NB4 (cell line): ENCODE measurements at regions not wholly inside any gene's neighbourhood (a gene's known extent, or its start where the extent isn't known, plus 50 kb on each side); places are given as distances from the start of the nearest gene placed in this dataset.

Source experiments
- DNase-seq: peaks from one replicate; pipeline ENCODE4 v3.0.0; 2010; ENCODE audit warnings: low read depth
- H3K4me3 ChIP-seq: one replicate; pipeline ENCODE4 v1.5.1; 2011; ENCODE audit warnings: mild to moderate bottlenecking, low read depth, low read length, moderate library complexity
- CTCF ChIP-seq: IDR thresholded peaks from one replicate; pipeline ENCODE4 v1.5.1; 2012; ENCODE audit warnings: low read depth, low read length
- MAX ChIP-seq: IDR thresholded peaks from 2 replicates; pipeline ENCODE4 v1.6.1; 2011; ENCODE audit warnings: low read depth, low read length
- MYC ChIP-seq: IDR thresholded peaks from 2 replicates; pipeline ENCODE4 v1.6.1; 2011; ENCODE audit warnings: low read depth, low read length
- POLR2A ChIP-seq: IDR thresholded peaks from 2 replicates; pipeline ENCODE4 v1.6.1; 2011; ENCODE audit warnings: mild to moderate bottlenecking; ENCODE audit not compliant: insufficient read length; ENCODE audit errors: extremely low read depth

GRCh38 chr6:130671119-130671518 is 156.1 kb upstream of the SMLR1 start:
- no peak for DNase-seq
- TF ChIP-seq MAX (no peak), POLR2A (no peak), MYC (no peak), CTCF (no peak)
- no peak overlapping the region for H3K4me3 ChIP-seq

GRCh38 chr6:130671577-130671976 is 155.6 kb upstream of the SMLR1 start:
- no peak for DNase-seq
- TF ChIP-seq CTCF (no peak), MYC (no peak), POLR2A (no peak), MAX (no peak)
- no peak overlapping the region for H3K4me3 ChIP-seq

- H3K4me3 ChIP-seq = no peak overlapping the region
- no peak for DNase-seq
- no peak for TF ChIP-seq MAX
- TF ChIP-seq MYC = no peak
- no peak for TF ChIP-seq CTCF
- no peak for TF ChIP-seq POLR2A
Observed at GRCh38 chr6:130672153-130672552, 155.1 kb upstream of the SMLR1 start.

- TF ChIP-seq MYC = no peak
- H3K4me3 ChIP-seq = no peak overlapping the region
- DNase-seq = no peak
Observed at GRCh38 chr6:130674604-130675003, 152.6 kb upstream of the SMLR1 start.

GRCh38 chr6:130675072-130675471 is 152.1 kb upstream of the SMLR1 start:
- H3K4me3 ChIP-seq = no peak overlapping the region
- DNase-seq = no peak
- no peak for TF ChIP-seq MYC
- no peak for TF ChIP-seq CTCF
- no peak for TF ChIP-seq POLR2A
- TF ChIP-seq MAX = no peak

- TF ChIP-seq POLR2A (no peak), CTCF (no peak), MAX (no peak), MYC (no peak)
- no peak overlapping the region for H3K4me3 ChIP-seq
- no peak for DNase-seq
Observed at GRCh38 chr6:130676077-130676772, 151.0 kb upstream of the SMLR1 start.
